ENCODE measurements at regions not wholly inside any gene's neighbourhood (a gene's known extent, or its start where the extent isn't known, plus 50 kb on each side); places are given as distances from the start of the nearest gene placed in this dataset.

DNA sequence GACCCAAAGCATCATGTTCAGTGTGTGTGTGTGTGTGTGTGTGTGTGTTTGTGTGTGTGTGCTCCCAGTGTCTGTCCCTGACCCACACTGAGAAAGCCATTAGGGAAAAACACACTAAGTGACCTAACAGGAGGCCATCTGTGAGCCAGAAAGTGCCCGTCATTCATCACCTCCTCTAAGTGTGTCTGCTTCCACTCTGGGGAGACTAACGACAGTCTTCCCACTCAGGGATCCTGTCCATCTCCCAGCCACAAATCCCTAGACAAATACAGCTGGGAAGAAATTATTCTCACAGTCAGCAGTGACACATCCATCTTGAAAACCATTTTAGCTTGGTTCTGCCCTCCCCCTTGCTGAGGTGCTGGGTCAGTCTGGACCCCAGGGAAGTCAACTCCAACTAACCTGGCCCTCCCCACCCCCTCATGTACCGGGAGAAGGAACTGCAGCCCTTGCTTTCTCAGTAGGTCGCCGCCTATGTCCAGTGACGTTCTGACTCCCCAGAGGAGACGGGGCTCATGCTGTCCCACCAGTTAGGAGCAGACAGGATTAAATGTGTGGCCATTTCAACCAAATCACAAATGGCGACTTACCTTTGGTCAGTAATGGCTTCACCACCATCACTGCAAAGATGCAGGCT lies 296.5 kb upstream of the ZNF32 start:
- no peak for DNase-seq

DNA sequence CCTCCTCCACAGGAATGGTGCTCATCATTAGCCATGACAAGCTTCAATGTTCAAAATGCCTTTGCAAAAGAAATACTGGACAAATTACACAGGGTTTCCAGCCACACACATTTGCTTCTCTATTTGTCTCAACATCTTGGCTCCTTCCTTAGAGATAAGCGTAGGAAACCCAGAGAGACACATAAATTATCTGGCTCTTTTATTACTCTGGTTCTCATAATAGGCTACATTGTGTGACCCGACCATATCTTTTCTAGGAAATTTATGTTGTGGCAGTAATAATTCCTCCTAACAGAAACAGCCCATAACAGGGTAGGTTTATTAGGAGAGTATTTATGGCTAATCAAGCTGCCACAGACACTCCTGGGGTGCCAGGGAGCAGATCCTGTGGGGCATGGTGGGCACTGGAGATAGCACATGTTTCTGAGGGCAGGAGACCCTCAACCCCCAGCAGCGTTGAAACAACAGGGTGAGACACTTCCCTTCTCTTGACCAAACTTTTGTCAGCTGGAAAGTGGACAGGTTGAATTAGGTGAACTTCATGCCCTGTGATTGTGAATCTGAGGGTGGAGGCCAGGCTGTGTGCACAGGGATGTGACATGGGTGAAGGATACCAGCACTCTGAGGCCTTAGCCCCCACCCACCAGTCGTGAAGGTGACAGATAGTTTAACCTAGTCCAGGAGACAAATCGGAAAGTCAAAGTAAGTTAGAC lies 295.9 kb upstream of the ZNF32 start:
- DNase-seq, result no peak

DNA sequence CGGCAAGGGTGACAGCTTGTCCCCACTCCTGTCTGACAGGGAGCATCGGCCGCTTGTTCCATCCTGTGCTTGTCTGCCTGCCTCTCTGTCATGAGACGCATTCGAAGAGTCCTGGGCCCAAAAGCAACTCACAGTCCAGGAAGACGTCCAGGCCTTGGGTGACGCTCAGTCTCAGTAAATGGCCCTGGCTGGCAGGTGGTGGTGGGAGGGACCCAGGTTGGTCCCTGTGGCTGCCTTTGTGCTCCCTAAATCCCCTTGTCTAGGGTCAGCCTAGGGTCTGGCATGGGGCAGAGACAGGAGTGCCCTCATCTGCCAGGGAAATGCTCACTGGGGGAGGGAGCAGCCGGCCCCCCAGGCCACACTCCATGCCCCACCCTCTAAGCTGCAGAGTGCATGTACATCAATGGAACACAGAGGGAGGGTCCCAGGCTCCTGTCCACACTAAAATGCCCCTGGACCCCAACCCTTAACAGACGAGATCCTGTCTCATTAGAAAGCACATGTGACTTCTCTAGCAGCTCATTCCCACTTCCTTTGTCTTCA lies 295.2 kb upstream of the ZNF32 start:
- DNase-seq, result no peak

DNA sequence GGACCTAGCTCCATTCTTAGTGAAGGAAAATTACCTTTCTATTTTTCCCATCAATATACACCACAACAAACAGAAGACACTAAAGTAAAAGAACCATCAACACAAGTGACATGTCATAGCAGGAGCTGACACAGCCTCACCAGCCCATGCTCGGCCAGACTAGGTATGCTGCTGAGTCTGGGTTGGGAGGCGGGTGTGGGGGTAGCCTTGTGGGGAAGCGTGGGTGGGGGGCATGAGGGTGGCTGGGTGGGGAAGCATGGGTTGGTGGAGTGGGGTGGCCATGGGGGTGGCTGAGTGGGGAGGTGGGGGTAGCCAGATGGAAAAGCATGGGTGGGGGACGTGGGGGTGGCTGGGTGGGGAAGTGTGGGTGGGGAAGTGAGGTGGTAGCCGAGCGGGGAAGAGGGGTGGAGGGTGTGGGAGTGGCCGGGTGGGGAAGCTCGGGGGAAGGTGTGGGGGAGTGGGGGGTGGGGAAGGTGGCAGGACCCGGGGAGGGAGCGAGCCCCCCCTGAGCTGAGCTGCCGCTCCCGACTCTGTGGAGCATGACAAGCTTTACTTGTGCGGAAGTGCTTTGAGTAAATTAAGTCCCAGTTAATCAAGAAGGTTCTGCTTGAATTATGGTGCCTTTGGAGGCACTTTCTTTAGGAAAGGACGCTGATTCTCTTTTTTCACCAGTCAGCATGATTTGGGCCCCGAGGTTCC lies 294.6 kb upstream of the ZNF32 start:
- no peak for DNase-seq

DNA sequence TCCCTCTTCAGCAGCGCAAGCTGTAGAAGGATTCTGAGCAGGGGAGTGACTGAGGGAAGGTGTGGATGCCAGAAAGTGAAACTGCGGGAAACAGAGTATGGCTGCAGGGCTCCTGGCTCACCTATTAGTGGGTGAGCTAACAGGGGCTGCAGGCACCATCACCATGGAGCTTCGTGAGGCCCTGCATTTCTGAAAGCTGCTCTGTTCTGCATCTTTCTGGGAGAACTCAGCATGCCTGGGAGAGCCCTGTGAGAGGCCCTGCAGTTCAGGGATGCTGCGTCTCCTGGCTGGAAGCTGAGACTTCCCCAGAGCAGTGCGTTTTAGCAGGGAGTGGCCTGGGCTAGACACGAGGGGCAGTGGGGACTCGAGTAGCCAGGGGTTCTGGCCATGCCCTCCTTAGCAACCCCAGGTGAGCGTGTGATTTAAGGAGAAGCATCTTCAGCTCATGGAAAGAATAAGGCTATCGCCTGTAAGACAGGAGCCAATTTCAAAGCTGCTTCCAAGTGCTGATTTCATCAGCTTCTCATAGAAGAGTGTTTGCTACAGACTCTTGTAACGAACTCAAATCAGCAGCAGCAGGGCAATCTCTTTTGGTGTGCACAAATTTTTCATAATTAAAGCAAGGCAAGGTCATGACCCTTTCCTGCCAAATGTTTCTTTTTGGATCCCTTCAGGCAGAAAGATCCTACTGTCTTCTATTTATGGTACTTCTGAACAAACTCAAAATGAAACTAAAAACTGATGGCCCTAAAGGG lies 293.6 kb upstream of the ZNF32 start:
- DNase-seq, result peak; percentile 18

DNA sequence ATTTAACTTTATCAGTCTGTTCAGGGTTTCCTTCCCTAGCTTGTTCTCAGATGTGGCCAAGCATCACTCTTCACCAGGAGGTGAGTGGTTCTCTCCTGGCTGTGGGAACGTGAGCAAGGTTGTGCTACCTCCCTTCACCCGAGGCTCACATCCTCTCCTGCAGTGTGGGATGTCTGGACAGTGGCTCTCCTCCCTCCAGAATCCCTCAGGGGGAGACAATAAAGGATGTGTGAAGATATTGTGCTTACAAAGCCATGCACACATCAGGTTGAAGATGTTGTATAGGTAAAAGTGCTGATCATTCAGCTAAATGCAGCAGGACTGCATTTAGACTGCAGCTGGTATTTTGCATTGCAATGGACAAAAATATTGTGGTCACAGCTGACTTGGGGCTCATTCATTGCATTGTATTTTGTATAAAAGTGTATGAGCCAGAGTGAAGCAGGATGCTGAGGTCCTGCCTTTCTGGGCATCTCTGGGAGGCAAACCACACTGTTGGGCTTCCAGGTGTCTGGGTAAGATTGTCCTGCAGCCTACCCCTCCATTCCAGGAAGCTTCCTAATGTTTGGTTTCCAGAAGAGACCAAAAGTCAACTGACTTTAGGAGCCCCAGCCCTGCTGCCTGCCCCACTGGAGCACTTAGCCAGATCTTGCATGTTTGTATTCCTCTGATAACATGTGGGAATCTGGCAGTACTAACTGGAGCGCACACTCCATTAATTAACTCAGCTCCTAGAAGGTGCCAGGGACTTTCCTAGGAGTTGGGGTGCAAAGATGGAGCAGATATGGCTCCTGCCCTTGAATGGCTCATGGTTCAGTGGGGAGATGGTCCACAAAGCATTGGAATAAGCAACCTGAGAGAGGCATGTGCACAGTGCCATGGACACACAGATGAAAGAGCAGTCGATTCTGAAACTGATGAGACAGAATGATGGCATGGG lies 292.5 kb upstream of the ZNF32 start:
- DNase-seq, result peak; percentile 58

DNA sequence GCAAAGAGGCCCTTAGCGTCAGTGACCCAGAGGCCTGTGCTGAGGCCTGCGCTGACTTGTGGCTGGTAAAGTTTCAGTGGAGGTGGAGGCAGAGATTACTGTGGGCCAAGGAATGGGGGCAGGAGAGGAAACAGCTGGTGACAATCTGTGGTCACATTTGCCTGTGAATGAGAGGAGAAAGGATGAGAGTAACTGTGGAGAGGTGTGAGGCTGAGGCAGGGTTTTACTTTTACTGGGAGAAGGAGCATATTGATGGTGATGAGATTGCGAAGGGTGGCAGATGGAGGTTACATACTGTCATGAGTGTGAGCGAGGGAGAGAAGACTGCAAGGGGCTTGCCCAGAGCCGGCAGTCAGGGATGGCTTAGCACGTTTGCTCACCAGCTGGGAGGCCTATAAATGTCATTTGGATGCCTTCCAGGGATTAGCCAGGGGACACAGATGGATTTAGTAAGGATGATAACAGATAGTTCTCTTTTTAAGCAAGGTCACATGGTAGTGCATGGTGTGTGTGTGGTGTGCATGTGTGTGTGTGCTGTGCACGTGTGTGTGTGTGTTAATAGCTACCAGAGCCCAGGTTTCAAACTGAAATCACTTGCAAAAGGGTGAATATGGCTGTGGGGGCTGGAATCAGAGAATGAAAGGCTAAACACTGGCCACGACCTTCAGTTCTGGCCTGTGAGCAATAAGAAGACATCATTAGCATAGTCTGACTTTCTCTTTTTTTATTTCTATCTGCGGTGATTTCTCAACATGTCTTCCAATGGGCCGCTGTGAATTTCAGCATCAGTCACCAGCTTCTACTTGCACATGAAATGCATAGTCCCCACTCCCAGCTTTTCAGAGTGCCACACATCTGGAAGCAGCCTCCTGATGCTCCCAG lies 291.5 kb upstream of the ZNF32 start:
- DNase-seq, result peak; percentile 91

DNA sequence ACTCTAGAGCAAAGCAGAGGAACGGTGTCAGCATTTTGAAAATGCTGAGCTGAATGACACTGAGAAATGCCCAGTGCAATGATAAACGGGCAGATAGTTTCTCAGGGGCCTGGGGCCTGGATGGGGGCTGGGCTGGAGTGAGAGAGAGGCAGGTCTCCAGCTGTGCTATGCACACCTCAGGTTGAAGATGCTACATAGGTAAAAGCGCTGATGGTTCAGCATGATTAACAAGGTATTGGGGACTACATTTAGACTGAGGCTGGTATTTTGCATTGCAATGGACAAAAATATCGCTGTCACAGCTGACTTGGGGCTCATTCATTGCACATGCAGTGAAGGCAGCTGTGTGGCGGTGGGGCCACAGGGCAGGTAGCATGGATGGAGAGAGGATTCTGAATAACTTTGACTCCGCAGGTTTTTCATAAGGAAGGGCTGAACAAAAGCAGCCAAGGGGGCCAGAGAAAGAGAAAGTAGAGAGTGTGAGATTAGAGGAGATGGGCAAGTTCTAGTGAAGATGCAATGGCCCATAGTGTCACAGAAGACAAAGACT lies 290.8 kb upstream of the ZNF32 start:
- no peak for DNase-seq

DNA sequence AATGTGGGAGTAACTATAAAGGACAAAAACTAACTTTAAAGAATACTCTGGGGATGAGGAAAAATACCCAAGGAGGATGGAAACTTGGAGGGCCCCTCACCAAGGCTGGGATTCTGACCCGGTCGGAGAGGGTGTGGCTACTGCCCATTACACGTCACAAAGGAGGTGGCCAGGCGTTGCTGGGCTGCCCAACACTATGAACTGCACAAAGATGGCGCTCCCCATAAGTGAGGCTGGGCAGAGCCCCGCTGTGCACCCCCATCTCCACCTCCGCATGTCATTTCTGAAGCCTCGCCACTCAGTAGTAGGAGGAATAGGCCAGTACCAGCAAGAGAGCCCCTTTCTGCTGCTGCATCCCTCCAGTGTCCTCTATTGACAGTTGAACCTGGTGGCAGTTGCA lies 290.1 kb upstream of the ZNF32 start:
- DNase-seq, result no peak

DNA sequence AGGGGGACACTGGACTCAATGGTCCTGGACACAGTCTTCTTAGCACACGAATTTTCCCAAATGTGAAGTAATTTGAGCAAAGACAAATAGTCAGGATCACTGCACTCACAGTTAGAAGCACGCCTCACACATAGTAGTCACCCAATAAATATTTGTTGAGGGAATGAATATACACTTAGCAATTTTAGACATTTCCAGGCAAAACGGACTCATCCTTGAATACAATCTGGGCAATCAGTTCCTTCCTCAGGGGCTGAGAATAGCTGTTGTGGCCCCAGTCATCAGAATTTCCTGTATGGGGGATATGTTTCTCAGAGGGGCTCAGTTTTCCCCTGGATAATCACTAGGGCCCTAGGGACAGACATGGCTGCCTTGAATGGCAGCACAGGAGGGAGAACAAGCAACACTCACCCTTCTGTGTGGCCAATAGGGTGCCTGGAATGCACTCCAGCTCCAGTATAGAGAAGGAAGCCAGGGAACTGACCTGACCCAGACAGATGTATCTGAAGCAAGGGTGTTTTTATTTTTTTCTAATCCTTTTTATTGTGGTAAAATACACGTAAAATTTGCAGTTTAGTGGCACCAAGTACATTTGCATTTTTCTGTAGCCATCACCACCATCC lies 282.7 kb upstream of the ZNF32 start:
- no peak for DNase-seq

DNA sequence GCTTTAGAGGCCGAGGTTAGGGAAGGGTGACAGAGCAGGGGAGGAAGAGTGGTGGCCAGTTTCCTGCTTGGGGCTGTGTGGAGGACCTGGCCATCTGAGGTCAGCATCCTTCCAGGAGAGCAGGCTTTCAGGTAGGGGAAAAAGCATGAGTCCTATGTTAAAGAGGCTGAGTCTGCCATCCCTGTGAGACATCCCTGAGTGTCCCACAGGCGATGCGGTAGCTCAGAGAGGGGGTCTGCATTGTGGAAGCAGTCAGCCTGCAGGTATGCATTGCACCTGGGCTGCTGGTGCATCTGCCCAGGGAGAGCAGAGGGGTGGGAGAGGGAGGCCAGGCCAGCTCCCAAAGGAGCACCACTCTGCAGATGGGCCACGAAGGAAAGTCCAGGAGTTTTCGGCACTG lies 282.1 kb upstream of the ZNF32 start:
- DNase-seq, result no peak

DNA sequence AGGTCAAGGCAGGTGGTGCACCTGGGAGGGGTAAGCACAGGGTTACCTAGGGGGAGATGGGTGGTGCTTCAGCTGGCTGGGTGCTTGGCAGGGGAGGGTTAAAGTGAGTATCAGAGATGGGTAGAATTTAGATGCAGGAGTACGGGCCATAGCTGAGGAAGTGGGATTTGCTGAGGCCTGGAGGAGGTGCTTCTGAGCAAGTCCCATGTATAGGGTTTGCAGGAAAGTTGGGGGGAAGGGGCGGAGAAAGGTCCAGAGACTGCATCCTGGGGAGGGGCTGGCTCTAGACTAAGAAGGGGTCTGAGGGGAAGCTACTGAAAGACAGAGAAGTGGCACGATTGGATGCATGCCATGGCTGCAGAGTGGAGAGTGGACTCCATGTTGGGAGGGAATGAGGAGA lies 281.6 kb upstream of the ZNF32 start:
- no peak for DNase-seq

DNA sequence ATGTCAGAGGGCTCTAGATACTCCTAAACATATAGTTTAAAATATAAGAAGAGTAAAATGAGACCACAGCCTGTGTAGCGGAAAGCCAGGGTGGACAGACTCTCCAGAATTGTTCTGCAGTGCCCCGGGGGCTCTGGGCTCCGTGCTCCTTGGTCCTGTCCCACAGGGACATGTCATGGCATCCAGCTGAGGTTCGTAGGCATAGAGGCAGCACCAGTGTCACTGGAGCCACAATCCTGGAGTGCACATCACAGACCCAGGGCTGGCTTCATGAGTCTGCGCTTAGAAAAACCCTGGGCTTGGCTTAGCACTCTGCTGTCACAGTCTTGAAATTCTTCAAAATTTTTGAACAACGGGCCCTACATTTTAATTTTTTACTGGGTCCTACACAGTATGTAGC lies 280.4 kb upstream of the ZNF32 start:
- no peak for DNase-seq

DNA sequence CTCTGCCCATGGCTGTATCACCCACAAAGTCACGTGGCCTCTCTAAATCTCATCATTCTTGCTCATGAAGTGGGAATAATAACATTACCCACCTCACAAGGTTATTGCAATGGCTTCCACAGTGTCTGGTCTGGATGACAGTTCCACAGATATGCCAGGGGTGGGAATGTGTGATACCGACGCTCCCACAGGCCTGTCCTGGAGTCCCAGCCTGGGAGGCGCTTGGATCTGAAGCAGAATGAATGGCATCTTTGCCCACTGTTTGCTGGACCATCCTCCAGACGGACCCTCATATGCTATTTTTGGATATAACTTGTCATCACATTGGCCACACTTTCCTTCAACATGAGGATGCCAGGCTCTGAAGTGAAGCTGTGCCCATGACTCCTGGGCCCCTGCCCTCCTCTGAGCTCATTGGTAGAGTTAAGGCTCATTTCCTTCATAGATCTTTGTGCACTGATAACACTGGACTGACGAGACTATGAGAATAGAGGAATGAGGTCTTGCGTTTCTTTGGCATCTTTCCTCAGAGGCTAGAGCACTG lies 279.8 kb upstream of the ZNF32 start:
- no peak for DNase-seq

DNA sequence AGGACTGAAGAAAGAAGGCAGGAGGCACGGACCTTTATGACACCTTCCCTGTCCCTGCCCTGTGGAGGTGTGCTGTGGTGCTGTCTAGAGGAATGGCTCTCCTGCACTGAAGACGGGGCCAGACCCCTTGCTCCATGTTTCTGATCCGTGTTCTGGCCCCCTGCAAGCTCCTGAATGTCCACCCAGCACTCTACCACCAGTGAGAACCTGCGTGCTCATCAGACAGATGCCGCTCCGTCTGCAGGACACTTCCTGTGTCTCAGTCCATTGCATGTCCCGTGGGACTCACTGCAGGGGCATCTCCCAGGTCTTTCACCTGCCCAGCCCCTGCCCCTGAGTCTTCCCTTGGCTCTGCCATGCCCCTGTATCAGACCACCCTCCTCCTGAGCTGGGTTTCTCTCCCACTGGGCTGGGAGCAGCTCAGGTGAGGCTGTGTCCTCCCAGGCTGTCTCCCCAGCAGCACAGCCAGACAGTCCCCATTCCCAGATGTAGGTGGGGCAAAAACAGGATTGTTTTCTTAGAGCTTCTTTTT lies 278.3 kb upstream of the ZNF32 start:
- no peak for DNase-seq

DNA sequence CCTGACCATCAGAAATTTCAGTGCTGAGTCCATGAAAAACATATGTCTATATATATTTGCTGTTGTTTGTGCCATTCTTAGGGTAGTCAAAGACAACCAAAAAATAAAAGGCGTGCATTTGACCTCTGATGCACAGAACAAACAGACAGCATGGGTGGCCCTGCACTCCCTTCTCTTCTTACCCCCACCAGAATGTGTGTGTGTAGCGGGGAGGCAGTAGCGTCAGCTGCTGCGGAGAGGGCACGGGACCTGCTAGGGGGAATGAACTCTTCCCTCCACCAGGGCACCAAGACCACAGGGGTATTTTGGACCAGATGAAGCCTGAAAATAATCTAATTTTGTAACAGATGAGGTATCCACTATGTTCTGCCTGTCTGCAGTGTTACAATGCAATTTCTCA lies 277.7 kb upstream of the ZNF32 start:
- no peak for DNase-seq

DNA sequence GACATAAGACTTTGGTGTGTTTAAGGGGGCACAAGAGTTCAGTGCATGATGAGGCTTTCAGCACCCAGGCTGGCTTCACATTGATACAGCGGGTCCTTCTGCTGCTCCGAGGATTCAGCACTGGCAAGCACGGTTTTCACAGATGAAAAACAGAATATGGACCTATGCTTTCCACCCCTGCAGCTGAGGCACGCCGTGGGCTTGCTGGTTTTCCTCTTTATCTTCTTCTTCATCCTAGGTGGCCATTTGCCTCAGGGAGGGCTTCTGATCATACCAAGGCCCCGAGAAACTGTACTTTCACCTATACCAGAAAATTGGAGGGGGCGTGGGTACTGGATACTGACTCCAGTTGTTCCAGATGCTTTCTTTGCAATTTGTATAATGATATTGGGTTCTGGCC lies 277.1 kb upstream of the ZNF32 start:
- no peak for DNase-seq

DNA sequence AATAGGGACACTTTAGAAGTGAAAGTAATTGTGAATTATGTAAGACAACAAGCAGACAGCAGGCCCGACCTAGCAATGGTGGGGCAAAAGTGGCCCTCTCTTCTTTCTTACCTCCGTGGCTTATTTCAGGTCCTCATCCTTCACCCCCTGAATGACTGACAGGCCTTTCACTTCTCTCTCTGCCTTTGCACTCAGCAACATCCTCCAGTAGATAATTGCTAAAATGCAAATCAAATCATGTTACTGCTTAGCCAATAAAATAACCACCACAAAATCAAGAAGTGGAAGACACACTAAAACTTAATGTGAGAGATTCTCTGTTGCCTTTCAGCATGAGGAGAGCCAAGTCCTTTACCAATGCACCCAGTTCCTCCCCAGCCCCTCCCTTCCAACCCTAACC lies 274.6 kb upstream of the ZNF32 start:
- DNase-seq, result no peak

Measured in NCI-H1694 (cell line).